Calu3 (cell line): ENCODE measurements at regions not wholly inside any gene's neighbourhood (a gene's known extent, or its start where the extent isn't known, plus 50 kb on each side); places are given as distances from the start of the nearest gene placed in this dataset.
A peak's percentile ranks its signal among the peaks of the same experiment; 100 is the strongest.

ENCODE experiments used
- BruUV-seq: library from RNA; stranded (reverse); fragments of 400-500 nt; replicated peaks from 2 replicates; lab custom pipeline; 2021; lab: Mats Ljungman, UMichigan
- CTCF ChIA-PET: fragments of 300-600 bp; sonication (Branson Sonifier 250); formaldehyde crosslinking; loops from one replicate; lab custom pipeline; 2022; ENCODE audit warnings: antibody characterized with exemption; lab: Charles Lee
- DNase-seq: peaks from one replicate; pipeline ENCODE4 v3.0.0; 2022
- H3K27ac Mint-ChIP-seq: one replicate; pipeline ENCODE4 v1.8.0; 2022; ENCODE audit warnings: mixed read lengths; ENCODE audit not compliant: unreplicated experiment
- H3K27me3 Mint-ChIP-seq: one replicate; pipeline ENCODE4 v1.8.0; 2022; ENCODE audit warnings: mixed read lengths; ENCODE audit not compliant: unreplicated experiment
- H3K36me3 Mint-ChIP-seq: one replicate; pipeline ENCODE4 v1.8.0; 2022; ENCODE audit warnings: mild to moderate bottlenecking, moderate library complexity, mixed read lengths; ENCODE audit not compliant: insufficient read depth, unreplicated experiment
- H3K4me1 Mint-ChIP-seq: one replicate; pipeline ENCODE4 v1.8.0; 2022; ENCODE audit warnings: mild to moderate bottlenecking, low read depth, mixed read lengths; ENCODE audit not compliant: unreplicated experiment
- H3K4me3 Mint-ChIP-seq: one replicate; pipeline ENCODE4 v1.8.0; 2022; ENCODE audit warnings: mild to moderate bottlenecking, low read depth, moderate library complexity, mixed read lengths; ENCODE audit not compliant: unreplicated experiment
- H3K9me3 Mint-ChIP-seq: one replicate; pipeline ENCODE4 v1.8.0; 2022; ENCODE audit warnings: low read depth, mixed read lengths; ENCODE audit not compliant: unreplicated experiment
- intact Hi-C: fragments of 100-400 bp; cut with micrococcal nuclease; formaldehyde crosslinking; loops from one replicate; pipeline ENCODE4 v1.10.0; 2022; ENCODE audit not compliant: unreplicated experiment
- TF ChIP-seq, protein P1 (sequence below): fragments of 200-600 bp; IDR thresholded peaks from one replicate; pipeline ENCODE4 v1.8.0; 2022; ENCODE audit warnings: antibody characterized with exemption; ENCODE audit not compliant: unreplicated experiment

- intact Hi-C loops = no loop called here
- BruUV-seq = no TSS peak
- no peaks in the 10 kb centered on the region for H3K9me3 Mint-ChIP-seq
- TF ChIP-seq, protein P1, sequence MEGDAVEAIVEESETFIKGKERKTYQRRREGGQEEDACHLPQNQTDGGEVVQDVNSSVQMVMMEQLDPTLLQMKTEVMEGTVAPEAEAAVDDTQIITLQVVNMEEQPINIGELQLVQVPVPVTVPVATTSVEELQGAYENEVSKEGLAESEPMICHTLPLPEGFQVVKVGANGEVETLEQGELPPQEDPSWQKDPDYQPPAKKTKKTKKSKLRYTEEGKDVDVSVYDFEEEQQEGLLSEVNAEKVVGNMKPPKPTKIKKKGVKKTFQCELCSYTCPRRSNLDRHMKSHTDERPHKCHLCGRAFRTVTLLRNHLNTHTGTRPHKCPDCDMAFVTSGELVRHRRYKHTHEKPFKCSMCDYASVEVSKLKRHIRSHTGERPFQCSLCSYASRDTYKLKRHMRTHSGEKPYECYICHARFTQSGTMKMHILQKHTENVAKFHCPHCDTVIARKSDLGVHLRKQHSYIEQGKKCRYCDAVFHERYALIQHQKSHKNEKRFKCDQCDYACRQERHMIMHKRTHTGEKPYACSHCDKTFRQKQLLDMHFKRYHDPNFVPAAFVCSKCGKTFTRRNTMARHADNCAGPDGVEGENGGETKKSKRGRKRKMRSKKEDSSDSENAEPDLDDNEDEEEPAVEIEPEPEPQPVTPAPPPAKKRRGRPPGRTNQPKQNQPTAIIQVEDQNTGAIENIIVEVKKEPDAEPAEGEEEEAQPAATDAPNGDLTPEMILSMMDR = no peak
- CTCF ChIA-PET = no interaction called here
- H3K36me3 Mint-ChIP-seq = no peaks in the 10 kb centered on the region
- no peak for DNase-seq
- no peaks in the 10 kb centered on the region for H3K27me3 Mint-ChIP-seq
- no peak overlapping the region for H3K27ac Mint-ChIP-seq
- peaks cover 9% of the 10 kb centered on the region for H3K4me1 Mint-ChIP-seq
- no peak overlapping the region for H3K4me3 Mint-ChIP-seq
Observed at GRCh38 chr2:138086576-138086975, 122.3 kb downstream of the HNMT start.

- CTCF ChIA-PET = interaction anchor here (0.9 kb wide), 1 partner anchor 177 kb away, joined by 3 read pairs; no protein-coding TSS in a partner anchor
- H3K36me3 Mint-ChIP-seq = no peaks in the 10 kb centered on the region
- no TSS peak for BruUV-seq
- no peak overlapping the region for H3K4me3 Mint-ChIP-seq
- TF ChIP-seq, protein P1 = no peak
- no peak overlapping the region for H3K27ac Mint-ChIP-seq
- peaks cover 9% of the 10 kb centered on the region for H3K4me1 Mint-ChIP-seq
- intact Hi-C loops = no loop called here
- no peaks in the 10 kb centered on the region for H3K9me3 Mint-ChIP-seq
- DNase-seq = no peak
- H3K27me3 Mint-ChIP-seq = no peaks in the 10 kb centered on the region
Observed at GRCh38 chr2:138087751-138088593, 123.7 kb downstream of the HNMT start.

GRCh38 chr2:138090330-138090729 is 126.1 kb downstream of the HNMT start:
- DNase-seq = peak; percentile 50
- intact Hi-C loops = loop anchor here (1.0 to 10.0 kb wide), 6 partner anchors 143 to 734 kb away; no protein-coding TSS in a partner anchor
- H3K36me3 Mint-ChIP-seq = no peaks in the 10 kb centered on the region
- no peak overlapping the region for H3K27ac Mint-ChIP-seq
- no peak overlapping the region for H3K4me3 Mint-ChIP-seq
- no peaks in the 10 kb centered on the region for H3K27me3 Mint-ChIP-seq
- peaks cover 6% of the 10 kb centered on the region for H3K4me1 Mint-ChIP-seq
- CTCF ChIA-PET = interaction anchor here (0.6 to 2.5 kb wide), 8 partner anchors 18 to 697 kb away, joined by 3 to 31 read pairs (median 4); partner anchors contain the start of gene HNMT
- TF ChIP-seq, protein P1 = peak; percentile 36
- no peaks in the 10 kb centered on the region for H3K9me3 Mint-ChIP-seq
- BruUV-seq = no TSS peak

DNA sequence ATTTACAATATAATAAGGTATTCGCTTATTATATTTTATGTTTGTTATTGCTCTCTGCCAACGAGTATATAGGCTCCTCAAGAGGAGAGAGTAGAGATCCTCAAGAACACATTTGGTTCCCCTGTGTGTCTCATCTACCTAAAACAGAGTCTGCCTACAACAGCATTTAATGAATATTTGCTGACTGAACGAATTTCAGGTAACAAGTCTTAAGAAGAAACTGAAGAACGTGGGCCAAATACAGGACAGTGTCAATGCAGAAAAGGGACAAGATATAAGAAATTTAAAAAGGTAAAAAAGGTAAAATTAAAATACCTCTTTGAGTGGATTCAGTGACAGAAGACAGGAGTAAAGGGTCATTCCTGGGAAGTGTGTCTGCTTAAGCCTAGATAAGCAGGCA is 129.2 kb downstream of the HNMT start:
- Mint-ChIP-seq H3K36me3 (no peaks in the 10 kb centered on the region), H3K9me3 (no peaks in the 10 kb centered on the region), H3K27ac (no peak overlapping the region), H3K27me3 (no peaks in the 10 kb centered on the region), H3K4me1 (no peaks in the 10 kb centered on the region), H3K4me3 (no peak overlapping the region)
- CTCF ChIA-PET = interaction anchor here (0.6 kb wide), 1 partner anchor 182 kb away, joined by 8 read pairs; no protein-coding TSS in a partner anchor
- BruUV-seq = no TSS peak
- intact Hi-C loops = loop anchor here (5.0 to 10.0 kb wide), 3 partner anchors 279 to 731 kb away; no protein-coding TSS in a partner anchor
- no peak for DNase-seq
- TF ChIP-seq, protein P1 = no peak
